Stimulated activated CD4-positive, alpha-beta T cell treated with anti-CD3 and anti-CD28 coated beads, Interleukin-1b, Interleukin-23, amount 100 ng/mL, for 48 hours (primary cell): ENCODE measurements at regions not wholly inside any gene's neighbourhood (a gene's known extent, or its start where the extent isn't known, plus 50 kb on each side); places are given as distances from the start of the nearest gene placed in this dataset.
"Not testable (repeated sequence)": the region's sequence is repeated elsewhere in the genome, so short reads cannot be mapped to it uniquely, and the experiment has no call there.

ENCODE experiments used
- DNase-seq: peaks from one replicate; pipeline ENCODE4 v3.0.0-alpha.2; 2020

DNA sequence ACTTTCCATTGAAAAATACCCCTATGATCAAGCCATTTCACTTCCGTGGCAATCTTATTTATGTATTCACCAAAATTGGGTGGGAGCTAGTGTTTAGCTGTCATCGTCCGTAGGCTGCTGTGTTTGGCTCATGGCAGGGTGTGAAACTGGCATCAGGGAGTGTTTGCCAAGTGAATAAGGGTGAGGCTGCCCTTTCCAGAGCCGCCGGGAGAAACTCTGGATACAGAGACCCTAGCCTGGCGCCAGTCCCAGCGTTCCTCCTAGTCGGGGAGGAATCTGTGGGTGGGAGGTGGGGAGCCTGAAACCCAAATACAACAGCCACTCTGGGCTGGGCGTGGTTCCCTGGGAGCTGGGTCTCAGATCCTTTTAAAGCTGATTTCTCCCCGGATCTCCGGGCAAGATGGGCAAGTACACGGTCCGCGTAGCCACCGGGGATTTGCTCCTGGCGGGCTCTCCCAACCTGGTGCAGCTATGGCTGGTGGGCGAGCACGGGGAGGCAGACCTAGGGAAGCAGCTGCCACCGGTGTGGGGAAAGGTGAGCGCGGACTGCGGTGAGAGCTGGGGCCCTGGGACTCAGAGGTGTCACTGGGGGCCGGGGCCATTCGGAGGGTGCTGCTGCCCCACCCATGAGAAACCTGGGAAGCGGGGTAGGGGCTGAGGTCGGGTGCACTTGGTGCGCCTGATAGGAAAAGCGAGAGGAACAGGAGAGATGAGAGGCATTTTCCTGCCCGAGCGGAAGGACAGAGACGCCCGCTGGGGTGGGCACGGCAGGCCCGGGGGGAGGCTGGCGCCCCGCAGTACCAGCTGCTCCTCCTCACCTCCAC, 62.1 kb upstream of the TEKT1 start:
- no peak for DNase-seq

DNA sequence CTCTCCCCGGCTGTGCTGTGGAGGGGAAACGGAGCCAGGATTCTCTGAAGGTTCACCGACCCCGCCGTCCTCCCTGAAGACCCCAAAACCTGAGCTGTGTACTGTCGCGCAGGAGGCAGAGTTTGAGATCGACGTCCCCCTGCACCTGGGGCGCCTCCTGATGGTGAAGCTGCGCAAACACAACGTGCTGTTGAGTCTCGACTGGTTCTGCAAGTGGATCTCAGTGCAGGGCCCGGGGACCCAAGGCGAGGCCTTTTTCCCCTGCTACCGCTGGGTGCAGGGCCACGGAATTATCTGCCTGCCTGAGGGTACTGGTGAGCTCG, 62.6 kb upstream of the TEKT1 start:
- DNase-seq, result peak; percentile 30

DNA sequence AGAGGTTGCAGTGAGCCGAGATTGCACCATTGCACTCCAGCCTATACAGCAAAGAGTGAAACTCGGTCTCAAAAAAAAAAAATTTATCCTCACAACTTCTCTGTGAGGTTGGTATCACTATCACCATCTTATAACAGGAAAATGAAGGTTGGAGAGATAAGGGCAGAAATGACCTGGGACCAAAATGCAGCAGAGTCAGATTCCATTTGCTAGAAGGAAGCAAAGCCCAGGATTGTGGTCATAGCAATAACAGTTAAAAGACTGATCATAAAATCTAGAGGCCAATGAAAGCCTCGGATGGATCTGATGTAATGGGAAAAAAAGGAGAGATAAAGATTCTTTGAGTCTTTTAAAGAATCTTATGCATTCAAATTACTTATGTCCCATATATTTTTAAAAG, 69.6 kb upstream of the TEKT1 start:
- no peak for DNase-seq

DNA sequence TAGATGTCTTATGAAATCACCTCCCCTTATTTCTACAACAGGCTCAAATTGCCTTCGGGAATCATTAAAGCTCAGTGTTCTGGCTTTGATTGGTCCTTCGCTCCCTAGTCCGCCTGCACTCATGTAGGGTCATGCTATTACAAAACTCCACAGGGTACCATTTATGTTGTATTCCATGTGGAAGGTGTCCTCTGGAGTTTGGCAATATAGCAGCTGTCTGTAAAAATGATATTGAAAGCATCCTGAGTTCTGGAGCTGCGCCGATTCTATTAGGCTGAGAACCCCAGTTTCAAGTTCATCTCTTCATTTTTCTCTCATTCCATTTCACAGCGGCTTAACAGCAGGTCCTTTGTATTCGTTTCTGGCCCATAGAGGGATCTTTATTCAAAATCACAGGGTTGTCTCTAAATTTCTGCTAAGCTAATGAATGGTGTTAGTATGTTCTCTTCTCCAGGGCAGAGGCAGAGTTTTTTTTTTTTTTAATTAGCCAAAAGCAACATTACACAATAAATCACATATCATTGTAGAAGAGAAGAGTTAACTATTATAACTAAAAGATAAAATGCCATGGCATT, 71.9 kb upstream of the TEKT1 start:
- no peak for DNase-seq

DNA sequence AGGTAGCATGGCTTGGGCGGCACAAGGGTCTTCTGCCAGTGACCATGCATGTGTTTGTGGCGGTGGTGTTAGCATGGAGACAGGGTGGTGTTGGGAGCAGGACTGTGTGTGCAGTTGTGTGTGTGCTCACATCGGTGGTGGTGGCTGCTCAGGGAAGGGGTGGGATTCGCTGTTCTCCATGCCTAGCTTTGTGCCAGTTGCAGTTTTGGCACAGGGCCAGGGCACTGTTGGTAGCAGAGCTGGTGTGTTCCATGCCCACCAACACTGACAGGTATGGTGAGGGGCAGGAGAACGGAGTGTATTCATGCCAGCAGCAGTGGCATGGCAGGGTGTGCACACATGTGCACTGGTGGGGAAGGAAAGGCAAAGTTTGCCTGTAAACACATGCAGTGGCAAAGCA, 77.3 kb upstream of the TEKT1 start:
- DNase-seq, result no peak

DNA sequence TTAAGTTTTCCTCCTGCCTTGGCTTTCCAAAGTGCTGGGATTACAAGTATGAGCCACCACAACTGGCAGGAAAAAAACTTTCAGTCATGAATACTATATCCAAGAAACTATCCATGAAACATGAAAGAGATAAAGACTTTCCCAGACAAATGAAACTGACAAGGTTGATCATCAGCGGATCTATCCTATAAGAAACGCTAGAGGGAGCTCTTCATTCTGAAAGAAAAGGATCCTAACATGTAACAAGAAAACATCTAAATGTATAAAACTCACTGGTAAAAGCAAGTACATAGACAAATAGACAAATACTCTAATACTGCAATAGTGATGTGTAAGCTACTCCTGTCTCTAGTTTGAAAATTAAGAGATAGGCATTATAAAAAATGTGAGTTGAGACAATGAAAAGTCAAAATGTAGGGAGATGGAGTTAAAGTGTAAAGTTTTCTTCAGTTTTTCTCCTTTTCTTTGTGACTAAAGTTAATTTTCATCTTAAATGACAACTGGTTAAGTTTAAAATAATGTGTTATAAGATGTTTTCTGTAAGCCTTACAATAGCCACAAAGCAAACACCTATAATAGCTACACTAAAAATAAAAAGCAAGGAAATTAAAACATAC, 79.6 kb upstream of the TEKT1 start:
- no peak for DNase-seq

DNA sequence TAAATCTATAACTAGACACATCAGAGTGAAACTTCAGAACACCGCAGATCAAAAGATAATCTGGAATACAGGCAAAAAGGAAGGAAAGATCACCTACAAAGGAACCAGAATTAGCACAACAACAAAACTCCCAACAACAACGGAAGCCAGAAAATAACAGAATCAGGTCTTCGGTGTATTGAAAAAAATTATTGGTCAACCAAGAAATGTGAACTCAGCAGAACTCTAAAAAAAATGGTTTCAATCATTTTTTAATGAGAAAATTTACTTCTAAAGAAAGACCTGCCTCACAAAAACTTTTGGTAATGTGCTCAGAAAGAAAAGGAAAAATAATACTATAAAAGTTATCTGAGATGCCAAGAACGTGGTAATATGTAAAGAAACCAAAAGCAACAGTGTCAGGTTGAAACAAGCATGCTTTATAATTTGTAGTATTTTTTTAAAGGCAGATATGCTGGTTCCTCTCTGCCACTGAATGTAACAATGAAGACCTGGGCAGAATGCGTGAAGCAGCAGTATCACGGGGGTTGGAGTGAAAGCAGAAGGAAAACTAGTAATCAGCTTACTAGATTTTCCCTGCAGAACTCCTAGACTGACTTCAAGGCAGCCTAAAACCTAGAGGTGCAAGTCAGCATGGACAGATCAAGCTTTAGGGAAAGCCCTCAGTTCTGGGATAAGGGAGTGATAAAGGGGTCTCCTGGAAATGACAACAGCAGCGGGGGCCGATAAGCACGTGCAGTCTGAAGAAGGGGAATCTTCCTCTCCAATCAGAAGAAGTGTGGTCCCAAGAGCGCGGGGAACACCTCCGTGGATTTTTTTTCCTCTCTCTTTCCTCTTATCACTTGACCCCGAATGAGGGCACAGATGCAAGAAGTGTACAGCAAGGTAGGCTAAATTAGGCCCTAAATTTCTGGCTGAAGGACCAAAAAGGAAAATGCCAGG, 80.9 kb upstream of the TEKT1 start:
- DNase-seq, result no peak

DNA sequence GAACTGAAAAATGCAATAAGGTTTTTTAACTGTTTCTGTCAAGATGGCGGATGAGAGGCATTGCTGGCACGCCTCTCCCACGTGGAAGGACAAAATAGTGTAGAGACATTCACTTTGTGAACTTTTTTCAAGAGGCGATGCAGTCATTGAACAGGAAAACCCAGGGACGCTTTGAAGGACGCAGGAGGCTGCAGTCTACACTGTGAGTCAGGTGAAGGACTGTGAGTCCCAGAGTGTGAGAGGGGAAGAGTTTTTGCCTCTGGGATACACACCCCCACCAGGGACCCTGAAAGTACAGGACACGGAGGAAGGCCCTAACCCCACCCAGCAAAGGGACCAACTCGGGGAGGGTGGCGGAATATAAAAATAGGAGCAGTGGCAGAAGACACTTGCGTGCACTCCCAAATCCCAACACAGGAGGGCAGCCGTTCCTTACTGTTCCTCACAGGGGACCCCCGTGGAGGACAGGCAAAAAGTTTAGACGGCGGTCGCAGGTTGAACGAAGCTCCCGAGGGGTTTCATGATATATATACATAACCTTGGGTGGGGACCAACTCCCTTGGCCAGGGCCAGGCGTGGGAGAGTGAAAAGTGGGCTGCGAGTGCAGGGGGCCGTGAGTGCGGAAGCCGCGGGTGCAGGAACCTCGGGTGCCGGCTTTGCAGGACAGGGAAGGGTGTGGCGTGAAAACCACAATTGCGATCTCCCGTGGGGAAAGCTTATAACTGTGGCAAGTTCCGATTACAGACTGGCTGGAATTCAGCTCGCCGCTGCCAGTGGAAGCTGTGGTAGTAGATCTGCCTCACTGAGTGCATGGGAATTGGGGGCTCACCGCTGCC, 82.0 kb upstream of the ALOX12 start:
- DNase-seq, result peak; percentile 74

DNA sequence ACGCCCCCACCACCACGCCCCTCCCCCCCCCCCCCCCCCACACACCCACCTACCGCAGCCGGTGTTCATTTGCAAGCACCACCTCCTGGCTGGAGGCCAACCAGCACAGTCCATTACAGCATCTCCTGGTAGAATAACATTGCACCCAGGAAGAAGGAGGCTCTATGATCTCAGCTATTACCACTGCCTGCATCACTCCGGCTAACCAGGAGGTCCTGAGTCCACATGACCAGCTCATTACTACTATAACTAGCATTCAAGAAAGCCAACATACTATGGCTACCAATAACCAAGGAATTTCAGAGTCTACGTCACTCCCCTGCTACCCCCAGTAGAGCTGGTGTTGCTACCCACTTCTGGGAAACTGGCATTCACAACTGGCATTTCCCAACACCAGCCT, 81.1 kb upstream of the ALOX12 start:
- DNase-seq, result no peak

DNA sequence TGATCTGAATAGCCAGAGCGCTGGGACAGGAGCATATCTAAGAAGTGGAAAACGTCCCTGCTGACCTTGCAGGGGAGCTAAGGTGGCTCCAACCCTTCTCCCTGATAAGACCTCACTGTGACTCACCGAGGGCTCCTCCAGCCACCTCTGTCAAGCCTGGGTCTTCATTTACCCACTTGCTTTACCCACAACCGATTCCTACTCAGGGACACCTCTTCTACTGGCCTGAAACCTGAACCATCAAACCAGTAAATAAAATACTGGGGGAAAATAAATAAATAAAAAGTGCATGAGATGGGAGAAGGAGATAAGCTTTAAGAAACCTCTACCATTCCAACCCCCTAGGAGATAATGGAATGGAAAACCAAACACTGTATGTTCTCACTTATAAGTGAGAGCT, 80.2 kb upstream of the ALOX12 start:
- no peak for DNase-seq

DNA sequence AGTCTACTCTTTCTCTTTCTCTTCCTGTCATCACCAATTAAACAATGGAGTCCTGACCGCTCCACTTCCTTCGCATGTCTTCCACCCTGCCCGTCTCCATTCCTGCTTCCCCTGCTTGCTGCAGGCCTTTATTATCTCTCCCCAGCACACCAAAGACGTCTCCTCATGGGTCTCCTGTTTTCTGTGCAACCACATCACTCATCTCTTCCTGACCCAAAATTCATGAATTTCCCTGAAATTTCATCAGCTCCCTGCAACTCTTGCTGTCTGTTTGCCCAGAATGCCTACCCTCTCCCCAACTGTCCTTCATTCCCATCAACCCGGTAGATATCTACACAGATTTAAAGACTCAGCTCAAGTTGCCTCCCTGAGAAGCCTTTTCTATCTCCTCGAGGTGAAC, 76.7 kb upstream of the ALOX12 start:
- DNase-seq, result no peak

DNA sequence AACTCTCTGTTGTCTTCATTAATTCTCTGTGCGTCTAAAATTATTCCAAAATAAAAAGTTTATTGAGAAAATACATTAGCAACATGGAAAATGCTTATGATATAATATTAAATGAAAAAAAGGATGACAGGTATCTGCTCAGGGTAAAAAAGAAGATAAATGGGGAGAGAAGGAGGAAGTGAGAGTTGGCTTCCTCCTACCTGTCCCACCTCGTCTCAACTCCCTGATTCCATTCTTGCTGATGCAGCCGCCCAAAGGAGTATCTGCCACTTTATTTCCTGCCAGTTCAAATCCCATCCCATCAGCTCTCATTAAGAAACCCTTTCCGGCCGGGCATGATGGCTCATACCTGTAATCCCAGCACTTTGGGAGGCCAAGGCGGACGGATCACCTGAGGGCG, 72.5 kb upstream of the ALOX12 start:
- DNase-seq, result no peak

DNA sequence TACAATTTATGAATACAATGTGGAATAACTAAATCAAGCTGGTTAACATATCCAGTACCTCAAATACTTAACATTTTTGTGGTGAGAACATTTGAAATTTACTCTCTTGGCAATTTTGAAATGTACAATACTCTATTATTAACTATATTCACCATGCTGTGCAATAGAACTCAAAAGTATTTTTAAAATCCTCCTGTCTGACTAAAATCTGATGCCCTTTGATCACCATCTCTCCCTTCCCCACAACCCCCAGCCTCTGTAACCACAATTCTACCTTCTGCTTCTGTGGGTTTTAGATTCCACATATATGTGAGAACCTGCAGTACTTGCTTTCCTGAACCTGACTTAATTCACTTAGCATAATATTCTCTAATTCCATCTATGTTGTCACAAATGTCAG, 71.6 kb upstream of the ALOX12 start:
- no peak for DNase-seq

DNA sequence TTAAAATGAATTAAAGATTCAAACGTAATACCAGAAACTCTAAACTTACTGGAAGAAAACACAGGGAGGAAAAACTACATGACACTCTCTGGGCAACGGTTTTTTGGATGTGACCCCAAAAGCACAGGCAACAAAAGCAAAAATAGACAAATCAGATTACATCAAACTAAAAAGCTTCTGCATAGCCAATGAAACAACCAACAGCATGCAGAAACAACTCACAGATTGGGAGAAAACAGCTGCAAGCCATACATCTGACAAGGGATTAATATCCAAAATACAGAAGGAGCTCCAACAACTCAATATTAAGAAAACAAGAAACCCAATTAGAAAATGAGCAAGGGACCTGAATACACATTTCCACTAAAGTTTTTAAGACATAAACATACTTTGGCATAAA, 69.2 kb upstream of the ALOX12 start:
- DNase-seq, result no peak

DNA sequence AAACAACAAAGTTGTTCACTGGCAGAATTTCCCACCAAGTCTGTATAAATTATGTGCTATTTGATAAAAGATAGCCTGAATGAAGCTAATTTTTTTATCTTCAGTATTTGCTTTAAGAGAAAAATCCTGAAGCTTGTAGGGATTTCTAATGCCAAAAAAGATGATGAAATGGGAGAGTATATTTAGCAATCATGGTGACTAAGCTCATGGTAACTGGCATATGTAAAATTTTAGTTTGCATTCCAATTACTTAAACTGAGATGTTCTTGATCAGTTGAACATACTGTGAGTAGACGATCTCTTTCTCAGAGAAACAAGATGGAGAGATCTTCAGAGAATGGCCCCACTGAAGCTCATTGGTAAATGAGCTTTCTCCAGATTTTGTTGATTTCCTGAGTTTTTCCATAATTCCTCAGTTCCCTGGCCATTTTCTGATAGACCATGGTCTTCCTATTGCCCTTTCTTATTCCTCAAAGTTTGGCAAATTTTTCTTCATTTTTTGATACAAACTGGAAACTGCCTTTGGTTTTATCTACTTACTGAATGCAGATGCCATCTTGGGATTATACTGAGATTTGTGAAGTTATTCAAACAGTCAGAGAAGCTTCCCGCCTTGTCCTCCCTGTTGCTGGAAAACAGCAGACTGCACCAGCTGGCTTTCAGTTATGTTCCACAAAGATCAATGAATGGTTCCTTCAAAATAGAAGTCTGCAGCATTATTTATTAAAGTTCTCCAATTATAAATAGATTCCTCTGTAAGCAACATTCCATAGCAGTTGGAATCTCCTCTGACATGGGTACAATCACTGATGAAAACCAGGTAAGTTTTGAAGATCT, 68.3 kb upstream of the ALOX12 start:
- no peak for DNase-seq

DNA sequence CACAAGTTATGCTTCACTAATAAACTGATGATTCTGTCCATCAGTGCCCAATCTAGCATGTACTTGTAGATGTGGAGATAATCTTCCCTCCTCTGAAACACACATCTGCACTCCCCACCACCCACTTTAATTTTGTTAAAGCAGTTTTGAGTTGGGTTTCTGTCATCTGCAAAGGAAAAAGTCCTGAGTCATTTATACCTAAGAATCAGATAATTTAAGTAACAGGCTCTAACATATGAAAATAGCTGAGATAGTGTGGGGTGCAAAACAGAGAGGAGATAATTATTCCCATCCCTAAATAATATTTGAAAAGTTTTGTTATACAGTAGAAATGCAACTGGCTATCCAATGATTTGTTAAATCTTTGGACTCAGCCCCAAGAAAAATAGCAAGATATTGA, 67.7 kb upstream of the ALOX12 start:
- DNase-seq, result no peak

DNA sequence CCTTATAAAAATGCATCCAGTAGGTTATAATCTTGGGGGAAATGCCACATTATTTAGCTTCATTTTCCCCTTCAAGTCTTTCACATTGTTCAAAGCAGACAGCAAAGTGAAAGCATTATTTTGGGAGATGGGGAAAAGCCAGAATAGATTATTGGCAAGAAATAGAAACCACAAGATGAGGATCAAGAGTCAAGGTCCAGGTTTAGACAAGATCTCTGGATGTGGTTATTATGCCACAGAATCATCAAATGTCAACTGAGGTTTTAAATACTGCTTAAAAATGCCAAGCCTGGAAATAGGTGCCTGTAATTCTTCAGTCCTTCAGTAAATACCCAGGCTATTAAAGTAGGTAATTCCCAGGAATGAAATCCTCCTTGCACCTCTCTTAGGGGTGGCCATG, 65.1 kb upstream of the ALOX12 start:
- DNase-seq, result no peak

DNA sequence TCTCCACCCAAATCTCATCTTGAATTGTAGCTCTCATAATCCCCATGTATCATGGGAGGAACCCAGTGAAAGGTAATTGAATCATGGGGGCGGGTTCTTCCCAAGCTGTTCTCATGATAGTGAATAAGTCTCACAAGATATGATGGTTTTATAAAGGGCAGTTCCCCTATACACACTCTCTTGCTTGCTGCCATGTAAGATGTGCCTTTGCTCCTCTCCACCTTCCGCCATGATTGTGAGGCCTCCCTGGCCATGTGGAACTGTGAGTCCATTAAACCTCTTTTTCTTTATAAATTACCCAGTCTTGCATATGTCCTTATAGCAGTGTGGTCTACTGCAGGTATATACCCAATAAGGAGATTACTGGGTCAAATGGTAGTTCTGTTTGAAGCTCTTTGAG, 61.3 kb upstream of the ALOX12 start:
- not testable (repeated sequence) for DNase-seq

DNA sequence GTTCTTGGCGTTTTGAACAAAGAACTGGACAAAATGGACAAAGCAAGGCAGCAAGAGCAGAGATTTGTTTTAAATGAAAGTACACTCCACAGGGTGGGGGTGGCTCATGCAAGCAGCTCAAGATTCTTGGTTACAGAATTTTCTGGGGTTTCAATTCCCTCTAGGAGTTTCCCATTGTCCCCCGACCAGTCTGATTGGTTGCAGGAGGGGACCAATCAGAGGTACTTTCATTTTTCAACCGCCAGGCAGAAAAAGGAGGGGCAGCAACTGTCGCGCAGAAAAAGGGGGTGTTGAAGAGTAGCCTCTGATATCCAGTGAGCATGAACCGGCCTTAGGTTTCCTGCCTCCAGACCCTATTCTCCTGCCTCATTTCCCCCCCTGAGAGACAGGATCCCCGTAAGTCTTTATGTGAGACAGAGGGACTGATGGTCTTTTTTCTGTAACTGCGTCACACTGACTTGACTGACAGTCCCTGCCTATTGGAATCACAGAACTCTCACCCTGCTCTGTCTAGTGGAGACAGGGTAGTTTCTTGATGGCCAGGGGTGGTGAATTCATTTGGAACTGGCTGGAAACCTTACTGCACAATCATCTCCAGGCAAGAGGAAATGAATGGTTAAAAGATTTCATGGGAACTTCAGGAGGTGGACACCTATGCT, 59.4 kb upstream of the ALOX12 start:
- DNase-seq, result no peak

DNA sequence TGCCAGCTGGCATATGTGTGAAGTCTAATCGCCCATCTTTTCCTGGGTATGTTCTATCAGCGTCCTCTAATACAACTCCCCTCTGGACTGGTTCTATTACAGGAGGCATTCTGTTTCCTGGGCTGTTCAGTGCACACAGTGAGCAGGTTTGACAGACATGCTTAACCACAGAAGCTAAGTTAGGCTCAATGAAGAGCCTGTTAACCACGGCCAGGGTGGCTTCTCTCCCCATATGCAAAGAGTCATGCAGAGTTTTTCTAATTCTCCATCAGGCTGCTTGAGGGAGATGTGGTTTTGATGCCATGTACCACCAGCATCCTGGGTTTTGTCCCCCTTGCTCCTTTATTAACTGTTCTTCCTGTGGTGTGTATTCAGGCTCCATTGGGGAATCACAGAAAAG, 57.2 kb upstream of the ALOX12 start:
- no peak for DNase-seq

DNA sequence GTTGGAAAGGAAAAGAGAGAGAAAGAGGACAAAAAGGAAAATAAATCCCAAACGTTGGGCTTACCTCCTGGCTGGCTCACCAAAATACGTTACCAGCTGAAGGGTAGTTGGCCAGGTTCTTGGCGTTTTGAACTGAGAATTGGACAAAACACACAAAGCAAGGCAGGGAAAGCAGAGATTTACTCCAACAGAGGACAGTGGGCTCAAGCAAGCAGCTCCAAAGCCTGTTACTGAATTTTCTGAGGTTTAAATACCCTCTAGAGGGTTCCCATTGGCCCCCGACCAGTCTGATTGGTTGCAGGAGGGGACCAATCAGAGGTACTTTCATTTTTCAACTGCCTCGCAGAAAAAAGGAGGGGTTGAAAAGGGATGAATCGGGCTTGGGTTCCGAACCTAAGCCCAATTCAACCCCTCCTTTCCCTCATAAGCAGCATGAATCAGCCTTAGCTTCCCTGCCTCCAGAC, 55.6 kb upstream of the ALOX12 start:
- DNase-seq, result no peak
